HG02642 (cell line): ENCODE measurements at regions not wholly inside any gene's neighbourhood (a gene's known extent, or its start where the extent isn't known, plus 50 kb on each side); places are given as distances from the start of the nearest gene placed in this dataset.

ENCODE experiments used
- ATAC-seq: cut with Tn5 transposase; IDR thresholded peaks from one replicate; pipeline ENCODE4 v1.9.1; 2021; ENCODE audit warnings: mild to moderate bottlenecking; ENCODE audit not compliant: unreplicated experiment, poor library complexity

GRCh38 chr2:176818617-176819016 lies 394.0 kb upstream of the HNRNPA3 start:
- ATAC-seq = no peak

DNA sequence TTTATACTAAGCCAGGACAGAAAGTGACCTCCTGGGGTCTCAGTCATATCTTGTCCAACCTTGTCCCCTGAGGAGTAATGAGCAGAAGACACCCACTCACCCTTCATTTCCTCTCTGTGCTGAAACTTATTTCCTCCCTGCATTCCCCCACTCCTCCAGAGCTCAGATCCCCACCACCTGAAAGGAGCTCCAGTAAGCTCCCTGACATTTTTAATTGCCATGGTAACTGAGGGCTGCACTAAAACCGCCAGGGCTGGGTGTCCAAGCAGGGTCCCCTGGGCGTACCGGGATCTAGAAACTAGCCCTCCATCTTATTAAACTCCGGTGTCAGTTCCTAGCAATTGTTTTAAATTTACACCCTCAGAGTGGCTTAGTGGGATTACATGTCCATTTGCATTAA lies 393.3 kb upstream of the HNRNPA3 start:
- no peak for ATAC-seq

DNA sequence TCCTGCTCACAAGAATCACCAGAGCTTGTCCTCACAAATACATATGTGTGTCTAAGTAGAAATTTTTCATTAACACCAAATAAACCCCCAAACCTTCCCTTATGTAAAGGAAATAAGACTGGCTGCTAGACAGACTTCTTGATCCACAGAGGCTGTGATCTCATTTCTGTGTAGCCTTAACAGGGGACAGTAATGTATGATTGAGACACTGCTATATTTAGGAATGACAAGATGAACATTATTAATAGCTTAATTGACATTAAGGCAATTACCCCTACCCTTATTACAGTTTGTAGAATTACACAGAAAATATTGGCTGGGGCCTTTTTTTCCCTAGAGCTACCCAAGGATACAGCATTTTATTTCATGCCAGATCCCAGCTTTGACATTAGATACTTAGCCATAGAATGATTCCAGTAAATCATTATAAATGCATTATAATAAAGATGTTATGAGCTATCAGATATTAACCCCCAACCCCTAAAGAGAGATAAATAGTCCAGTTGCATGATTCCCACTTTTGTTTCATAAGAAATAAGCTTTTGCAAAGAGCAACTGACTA lies 392.1 kb upstream of the HNRNPA3 start:
- ATAC-seq = no peak

- ATAC-seq = no peak
Measured at GRCh38 chr2:176821350-176821749, 391.2 kb upstream of the HNRNPA3 start.

DNA sequence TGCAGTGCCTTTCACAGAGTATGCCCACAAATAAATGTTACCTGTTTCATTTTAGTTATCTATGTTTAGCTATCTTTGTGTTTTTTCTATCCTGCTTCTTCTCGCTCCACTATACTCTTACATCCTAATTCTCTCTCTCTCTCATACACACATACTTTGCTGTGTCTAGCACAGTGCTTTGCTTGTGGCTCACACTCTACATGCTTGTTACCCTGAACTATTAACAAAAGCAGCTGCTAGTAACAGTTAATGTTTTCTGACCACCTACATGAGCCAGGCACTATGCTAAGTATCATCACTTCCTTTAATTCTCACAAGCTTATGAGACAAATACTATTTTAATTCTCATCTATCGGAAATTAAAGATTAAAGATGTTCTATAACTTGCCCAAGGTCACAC lies 390.5 kb upstream of the HNRNPA3 start:
- ATAC-seq = no peak

DNA sequence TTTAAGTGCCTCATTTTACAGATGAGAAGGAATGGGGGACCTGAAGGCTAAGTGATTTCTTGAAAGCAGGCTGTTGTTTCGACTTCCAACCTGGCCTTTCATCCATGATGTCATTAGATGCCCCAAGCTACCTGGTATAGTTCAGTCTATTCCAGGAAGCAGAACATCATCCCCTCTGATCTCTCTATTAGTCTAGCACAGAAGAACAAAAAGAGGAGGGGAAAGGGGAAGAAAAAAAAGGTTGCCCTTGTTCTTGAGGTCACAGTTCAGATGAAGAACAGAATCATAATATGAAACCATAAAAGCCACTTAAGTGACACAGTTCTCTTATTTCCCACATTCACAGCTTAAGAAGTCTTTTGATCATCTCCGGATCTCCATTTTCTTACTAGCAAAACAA lies 386.2 kb upstream of the HNRNPA3 start:
- no peak for ATAC-seq

DNA sequence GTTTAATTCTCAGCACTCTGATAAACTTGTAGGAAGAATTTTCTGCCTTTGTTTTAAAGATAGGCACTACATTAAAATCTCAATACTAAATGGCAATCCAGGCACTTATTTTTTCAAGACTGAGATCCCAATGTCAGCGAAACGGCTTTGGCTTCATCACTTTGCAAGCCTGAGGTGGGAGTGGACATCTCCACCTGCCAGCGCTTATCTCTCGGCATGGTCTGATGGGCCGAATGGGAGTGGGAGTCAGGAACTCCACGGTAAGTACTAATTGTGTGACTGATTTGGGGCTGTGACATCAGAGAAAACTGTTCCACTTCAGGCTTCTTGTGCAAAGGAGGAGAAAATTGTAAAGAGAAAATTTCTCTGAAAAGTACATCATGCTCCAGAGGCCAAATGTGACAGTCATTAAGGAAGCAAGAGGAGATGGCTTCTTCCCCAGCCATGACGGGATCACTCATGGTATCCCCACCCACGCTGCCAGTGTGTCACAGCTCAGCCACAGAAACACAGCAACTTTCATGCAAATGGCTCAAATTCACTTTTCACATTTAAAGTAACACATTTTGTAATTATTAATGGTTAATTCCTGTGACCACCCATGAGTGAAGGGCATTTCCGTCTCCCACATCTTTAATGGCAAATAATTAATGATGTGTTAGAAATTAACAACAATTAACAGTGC lies 385.5 kb upstream of the HNRNPA3 start:
- ATAC-seq = no peak

DNA sequence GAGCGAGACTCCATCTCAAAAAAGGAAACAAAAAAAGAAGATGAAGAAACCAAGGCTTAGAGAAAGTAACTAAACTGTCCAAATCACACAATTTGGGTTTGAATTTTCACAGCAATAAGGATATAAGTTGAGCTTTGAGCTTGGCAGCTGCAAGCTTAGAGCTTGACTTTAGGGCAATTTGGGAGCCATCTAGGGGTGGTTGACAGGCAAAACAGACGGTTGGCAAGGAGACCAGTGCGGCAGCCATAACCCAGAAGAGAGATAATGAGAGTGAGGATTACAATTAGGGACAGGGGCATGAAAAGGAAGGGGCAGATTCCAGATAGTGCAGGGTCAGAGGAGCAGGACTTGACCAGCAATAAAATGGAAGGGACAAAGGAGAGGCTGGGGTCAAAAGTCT lies 382.2 kb upstream of the HNRNPA3 start:
- ATAC-seq = no peak

DNA sequence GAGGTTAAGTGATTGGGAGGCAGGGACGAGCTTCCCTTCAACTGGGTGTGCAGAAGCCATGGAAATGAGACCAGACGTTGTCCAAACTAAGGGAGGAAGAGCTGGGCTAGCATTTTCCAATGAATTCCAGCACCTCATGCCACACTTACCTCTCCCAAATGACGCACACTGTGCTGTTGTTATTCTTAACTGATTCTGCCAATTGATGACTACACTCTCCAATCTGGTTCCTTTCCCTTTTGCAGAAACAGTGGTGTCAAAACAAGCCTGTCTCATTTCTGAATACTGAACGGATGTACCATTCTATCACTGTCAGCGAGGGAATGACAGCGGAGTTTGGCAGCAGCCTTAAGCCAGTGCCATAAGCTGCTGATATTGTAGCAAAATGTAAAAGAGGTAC lies 380.5 kb upstream of the HNRNPA3 start:
- ATAC-seq = no peak

DNA sequence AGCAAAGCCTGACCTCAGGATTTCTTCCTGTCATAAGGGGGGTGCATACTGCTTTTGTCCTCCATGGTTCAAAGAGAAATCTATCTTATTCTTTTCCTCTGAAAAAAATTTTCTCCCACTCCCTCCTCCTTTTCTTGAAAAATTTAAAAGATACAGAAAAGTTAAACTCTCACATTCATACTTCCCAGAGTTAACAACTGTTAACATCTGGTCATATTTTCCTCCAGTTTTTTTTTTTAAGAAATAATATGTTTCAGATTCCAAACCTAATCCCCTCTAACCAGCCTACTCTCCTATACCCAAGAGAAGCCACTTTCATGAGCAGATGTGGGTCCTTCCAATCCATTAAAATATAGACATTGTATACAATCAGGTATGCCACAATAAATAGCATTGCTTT lies 378.9 kb upstream of the HNRNPA3 start:
- no peak for ATAC-seq

- ATAC-seq = no peak
Measured at GRCh38 chr2:176834226-176834625, 378.4 kb upstream of the HNRNPA3 start.

- no peak for ATAC-seq
Measured at GRCh38 chr2:176843208-176843607, 369.4 kb upstream of the HNRNPA3 start.

DNA sequence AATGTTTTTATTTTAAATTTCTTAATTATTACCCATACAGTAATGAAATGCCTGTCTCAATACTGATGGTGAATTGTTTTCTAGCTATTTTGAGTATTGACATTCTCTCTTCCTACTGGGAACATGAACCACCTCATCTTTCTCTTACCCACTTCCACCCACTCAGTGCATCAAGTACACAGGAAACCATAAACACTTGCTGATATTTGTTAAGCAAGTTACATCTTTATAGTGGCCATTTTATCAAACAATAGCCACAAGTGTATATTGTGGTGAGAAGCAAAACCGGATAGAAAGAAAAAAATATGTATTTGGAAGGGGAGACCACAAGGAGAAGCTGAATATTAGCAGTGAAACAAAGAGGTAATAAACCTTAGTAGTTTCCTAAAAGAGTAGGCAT lies 368.1 kb upstream of the HNRNPA3 start:
- no peak for ATAC-seq

DNA sequence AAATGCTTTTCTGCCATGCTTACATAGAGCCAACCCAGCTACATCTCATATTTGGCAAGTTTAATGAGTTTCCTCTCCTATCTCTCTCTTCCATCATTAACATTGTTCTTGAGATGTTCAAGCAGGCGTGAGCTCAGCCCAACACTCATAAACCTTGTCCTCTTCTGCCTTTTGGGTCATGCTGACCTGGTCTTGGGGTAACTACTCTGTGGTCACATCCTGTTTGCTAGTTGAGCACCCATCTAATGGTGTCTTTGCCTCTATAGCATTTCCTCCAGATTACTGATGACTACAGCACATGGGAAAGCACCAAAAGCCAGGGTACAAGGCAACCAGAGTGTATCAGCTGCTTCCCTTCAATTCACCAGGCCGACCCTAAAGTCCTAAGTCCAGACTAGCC lies 366.9 kb upstream of the HNRNPA3 start:
- no peak for ATAC-seq

- ATAC-seq = no peak
Measured at GRCh38 chr2:176847575-176847974, 365.0 kb upstream of the HNRNPA3 start.

DNA sequence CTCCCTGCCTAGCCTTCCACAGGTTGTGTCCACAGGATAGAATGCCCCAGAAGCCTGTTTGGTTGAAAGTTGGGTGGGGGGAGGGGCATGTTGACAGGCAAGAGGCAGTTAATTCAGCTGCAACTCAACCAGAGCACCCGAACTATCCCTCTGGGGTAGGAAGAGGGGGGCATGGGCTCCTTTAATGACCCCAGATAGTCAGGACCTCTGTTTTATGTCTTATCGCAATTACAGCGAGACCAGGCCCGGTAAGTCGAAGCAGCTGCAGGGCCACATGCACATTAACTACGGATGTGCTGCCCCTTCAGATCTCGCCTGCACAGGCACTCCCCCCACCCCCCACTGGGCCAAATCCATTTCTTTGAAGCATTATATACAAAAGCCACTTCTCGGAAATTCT lies 363.8 kb upstream of the HNRNPA3 start:
- no peak for ATAC-seq

DNA sequence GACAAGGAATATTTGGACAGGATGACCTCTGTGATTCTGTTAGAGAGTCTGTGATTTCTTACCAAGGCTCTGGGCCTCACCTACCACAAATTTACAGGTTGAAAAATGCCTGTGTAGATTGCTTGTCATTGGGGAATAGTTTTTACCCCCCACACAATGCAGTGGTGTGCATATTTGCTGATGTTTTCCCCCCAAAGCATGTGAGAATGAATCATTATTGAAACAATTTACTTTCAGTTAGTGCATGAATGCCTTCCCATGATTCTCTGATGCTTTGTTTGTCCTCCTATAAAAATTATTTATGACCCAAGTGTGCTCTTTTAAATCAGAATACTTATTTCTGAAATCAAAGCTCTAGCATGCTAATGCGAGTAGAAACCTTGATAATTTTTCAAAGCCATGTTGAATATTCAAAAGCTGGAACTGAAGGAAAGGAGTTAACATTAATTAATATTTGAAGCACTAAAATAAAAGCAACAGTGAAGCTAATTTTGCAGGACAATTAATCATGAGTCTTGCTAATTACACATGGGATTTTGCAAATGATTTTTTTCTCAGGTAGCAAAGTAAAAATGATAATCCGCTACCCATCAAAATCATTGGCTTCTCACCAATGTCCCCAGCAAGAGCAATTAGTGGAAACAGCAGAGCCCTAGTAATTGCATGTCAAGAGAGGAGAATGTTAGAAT lies 361.2 kb upstream of the HNRNPA3 start:
- ATAC-seq = no peak

DNA sequence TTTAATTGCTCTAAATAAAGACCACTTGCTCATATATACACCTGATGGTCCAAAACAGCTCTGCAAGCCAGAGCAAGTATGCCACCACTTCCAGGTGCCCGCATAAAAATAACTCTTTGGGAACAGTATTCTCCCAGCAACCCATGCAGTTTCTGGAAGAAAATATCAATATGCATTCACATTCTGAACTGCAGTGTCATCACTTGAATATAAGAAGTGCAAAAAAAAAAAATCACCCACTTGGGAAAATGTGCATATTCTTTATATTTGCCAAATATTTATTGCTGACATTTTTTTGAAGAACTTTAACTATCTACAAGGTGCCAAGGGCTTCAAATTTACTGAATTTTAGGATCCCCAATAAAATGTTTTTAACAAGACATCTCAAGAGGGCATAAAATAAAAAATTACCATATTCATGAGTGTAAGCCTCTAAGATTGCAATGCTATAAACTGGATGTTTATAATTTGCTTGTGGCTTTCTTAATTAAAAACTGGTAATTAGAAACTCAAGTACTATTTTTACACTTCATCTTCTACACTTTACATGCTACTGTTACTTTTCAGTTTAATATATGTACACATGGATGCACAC lies 360.6 kb upstream of the HNRNPA3 start:
- ATAC-seq = no peak

GRCh38 chr2:176852667-176853066 lies 359.9 kb upstream of the HNRNPA3 start:
- no peak for ATAC-seq

GRCh38 chr2:176854062-176854461 lies 358.5 kb upstream of the HNRNPA3 start:
- no peak for ATAC-seq

DNA sequence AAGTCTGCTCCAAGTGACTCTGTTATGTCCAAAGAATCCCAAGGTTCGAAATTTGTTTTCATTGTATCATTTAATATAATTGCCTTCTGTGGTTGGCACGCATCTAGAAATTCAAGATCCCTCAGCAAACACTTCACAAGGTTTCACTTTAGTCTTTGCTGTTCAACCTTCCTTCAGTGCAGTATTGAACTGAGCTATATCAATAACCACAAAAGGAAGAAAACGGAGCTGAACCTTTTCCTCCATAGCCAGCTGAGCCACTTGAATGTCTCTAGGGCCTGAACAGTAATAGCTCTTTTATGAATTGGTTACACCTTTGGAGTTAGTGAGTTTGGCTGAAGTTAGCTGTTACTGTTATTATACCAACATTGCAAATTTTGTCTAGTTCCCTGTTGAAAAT lies 357.7 kb upstream of the HNRNPA3 start:
- ATAC-seq = no peak

GRCh38 chr2:176856683-176857082 lies 355.9 kb upstream of the HNRNPA3 start:
- no peak for ATAC-seq
